Hematopoietic multipotent progenitor cell treated with erythropoietin and hydrocortisone succinate and interleukin-3 and kit ligand, for 4 days (in vitro differentiated cells): ENCODE measurements at regions not wholly inside any gene's neighbourhood (a gene's known extent, or its start where the extent isn't known, plus 50 kb on each side); places are given as distances from the start of the nearest gene placed in this dataset.

ENCODE experiments used
- DNase-seq: peaks from one replicate; pipeline ENCODE4 v3.0.0-alpha.2; 2015

- no peak for DNase-seq
These were observed 58.3 kb downstream of the TRIML1 start for GRCh38 chr4:188197566-188197965.

DNA sequence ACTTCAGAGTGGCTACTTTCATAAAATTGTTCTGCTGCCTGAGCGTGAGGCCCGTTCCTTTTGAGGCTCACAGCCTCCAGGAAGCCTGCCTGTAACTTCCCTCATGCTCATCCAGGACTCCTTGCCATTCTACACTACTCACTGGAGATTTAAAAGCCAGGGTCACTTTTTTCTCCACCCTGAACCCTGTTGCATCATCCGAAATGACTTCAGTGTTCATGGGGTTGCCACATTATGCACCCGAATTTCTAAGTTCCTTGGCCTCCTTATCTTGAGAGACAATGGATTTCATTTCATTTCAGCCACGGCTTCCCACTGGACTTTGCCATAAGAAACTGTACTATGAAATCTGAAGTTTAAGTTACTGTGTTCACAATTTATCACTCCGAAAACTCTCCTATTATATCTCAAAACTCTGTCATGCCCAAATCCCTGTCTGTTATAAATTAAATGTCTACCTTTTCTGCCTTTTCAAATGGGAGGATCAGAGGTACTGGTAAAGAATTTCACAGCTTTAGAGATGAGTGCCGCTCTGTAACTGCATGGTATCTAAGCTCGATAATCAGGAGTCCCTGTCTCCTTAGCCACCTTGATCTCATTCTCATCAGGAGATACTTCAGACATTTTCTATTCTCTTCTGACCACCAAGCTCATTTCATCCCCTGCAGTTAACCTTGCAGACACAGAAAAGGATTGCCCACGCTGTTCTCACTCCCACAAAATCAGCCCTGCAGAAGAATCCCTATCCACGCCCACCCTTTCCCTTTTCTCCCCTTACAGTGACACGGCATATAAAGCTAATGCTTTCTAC lies 59.9 kb downstream of the TRIML1 start:
- DNase-seq = no peak

DNA sequence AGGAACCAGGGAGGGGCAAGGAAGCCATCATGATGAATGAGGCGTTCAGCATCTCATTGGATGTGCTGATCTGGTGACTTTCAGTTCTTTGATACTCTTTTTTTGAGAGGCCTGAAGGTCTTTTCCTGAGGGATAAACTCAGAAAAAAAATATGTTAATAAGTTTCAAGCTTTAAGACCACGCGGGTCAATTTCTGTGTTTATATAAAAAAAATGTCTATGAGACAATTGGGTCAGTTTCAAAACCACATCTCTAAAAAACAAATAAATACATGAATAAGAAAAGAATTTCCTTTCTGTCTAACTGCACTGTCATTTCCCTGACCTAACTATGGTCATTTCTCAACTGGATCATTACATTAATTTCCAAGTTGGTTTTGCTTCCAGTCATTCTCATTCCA lies 62.6 kb downstream of the TRIML1 start:
- no peak for DNase-seq

GRCh38 chr4:188206783-188207182 lies 67.5 kb downstream of the TRIML1 start:
- no peak for DNase-seq

GRCh38 chr4:188214861-188215260 lies 75.6 kb downstream of the TRIML1 start:
- DNase-seq = no peak

- DNase-seq = no peak
These were observed 79.2 kb downstream of the TRIML1 start for GRCh38 chr4:188218392-188218791.

DNA sequence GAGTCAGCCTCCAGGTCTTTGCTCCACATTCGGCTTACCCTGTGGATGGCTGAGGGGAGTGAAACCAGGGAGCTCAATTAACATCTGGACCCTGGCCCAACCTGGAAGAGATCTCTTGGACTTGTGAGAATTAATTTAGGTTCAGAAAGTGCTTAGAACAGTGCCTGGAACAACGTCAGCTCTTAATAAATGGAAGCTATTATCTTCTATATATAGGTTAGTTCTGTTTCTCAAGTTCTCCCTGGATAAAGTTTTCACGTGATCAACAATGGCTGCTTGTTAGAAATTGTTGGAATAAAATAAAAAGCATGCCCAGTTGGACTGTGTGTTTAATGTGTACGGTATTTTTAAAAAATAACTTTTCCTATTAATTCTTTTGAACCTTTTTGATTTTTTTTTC lies 80.8 kb downstream of the TRIML1 start:
- DNase-seq = no peak

GRCh38 chr4:188221090-188221489 lies 81.8 kb downstream of the TRIML1 start:
- DNase-seq = no peak

GRCh38 chr4:188228279-188228678 lies 89.0 kb downstream of the TRIML1 start:
- DNase-seq = no peak

GRCh38 chr4:188232428-188232827 lies 93.2 kb downstream of the TRIML1 start:
- DNase-seq = no peak

DNA sequence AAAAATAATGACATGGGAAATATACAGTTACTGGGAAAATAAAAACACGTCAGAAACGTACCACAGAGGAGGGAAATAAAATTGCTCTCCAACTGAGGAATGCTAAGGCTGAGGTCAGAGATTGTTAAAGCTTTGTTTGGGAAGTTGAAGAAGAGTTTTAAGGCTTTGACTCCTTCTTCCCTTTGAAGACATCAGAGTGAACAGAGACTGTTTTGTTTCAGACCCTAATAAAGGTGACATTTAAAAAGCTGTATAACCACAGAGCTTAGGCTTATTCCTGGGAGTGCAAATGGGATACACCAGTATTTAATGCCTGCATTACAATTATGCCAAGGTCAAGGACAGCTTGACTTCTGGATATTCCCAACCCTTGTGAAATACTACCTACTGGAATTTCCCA lies 102.8 kb downstream of the TRIML1 start:
- no peak for DNase-seq

GRCh38 chr4:188245651-188246050 lies 106.4 kb downstream of the TRIML1 start:
- DNase-seq = no peak

DNA sequence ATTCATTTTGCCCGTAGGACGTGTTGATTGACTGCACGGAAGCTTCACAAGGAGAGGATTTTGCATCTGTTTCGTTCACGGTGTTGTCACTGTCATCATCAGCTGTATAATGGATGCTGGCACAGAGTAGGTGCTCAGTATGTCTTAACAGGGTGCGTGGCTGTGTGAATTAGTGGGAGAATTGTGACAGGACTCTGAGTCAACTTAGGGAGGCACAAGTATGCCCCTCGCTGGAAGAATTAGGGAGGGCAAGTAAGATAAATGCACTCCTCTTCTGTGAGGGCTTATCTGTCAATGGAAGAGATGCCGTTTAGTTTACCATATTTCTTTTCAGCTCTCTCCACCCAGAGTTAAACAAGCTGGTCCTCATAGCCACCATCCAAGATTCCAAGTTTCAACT lies 107.2 kb downstream of the TRIML1 start:
- DNase-seq = no peak

DNA sequence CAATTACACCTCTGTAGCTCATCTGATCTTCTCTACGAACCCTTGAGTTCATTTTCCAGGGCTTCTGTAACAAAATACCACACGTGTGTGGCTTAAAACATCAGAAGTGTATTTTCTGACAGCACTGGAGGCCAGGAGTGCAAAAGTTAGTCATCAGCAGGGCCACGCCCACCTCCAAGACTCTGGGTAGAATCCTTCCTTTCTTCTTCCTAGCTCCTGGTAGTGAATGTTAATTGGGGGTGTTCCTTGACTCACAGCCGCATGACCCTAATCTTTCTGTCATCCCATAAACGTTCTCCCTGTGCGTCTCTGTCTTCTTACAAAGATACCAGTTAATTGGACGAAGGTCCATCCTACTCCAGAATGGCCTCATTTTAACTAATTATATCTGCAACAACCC lies 115.0 kb downstream of the TRIML1 start:
- no peak for DNase-seq

GRCh38 chr4:188262464-188262863 lies 123.2 kb downstream of the TRIML1 start:
- no peak for DNase-seq

DNA sequence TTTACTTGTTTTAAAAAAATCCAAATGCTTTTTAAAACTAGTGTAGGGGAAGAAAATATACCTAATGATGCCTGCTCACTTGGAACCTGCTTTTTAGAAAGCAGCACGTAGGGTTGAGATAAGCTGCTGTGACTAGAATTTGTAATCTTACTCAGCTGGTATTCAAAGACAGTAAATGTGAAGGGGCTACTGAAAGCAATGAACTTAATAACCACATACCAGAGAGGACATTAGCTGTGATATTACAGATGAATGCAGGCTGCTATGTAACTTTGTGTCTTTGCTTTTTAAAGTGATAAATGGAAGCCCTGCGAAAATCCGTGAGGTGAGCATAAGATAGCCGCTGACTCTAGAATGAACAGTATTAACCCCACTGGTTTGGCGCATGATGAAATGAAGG lies 124.1 kb downstream of the TRIML1 start:
- no peak for DNase-seq

- DNase-seq = no peak
These were observed 127.1 kb downstream of the TRIML1 start for GRCh38 chr4:188266386-188266785.

GRCh38 chr4:188268131-188268908 lies 129.1 kb downstream of the TRIML1 start:
- DNase-seq = no peak

DNA sequence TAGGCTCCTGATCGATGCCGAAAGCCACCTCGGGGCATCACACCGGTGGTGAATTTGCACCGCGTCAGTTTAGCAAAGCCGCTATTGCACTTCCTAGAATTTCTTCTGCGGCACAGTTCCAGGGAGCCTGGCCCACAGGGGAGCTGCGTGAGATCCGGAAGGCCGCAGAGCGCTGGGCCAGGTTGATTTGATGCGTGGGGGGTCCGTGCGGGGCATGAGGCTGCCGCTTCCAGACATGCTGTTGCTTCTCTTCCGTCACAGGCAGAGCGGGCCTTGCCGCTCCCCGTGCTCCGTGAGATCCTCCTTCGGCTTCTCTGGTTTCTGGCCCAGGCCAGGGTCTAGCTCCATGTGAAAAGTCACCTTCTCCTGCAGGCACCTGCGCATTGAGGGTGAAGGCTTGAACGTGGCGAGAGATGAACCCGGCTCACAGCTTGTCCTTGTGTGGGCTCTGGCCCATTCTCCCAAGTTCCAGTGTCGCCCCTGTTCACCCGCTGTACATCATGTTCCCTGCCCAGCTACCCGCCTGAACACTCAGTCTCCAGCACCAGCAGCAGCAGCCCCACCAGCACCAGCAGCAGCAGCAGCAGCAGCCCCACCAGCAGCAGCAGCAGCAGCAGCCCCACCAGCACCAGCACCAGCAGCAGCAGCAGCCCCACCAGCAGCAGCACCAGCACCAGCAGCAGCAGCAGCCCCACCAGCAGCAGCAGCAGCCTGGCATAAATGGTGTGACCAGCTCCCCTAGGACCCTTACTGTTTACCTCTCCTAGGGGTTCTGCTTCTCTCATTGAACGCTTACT lies 131.2 kb downstream of the TRIML1 start:
- no peak for DNase-seq

DNA sequence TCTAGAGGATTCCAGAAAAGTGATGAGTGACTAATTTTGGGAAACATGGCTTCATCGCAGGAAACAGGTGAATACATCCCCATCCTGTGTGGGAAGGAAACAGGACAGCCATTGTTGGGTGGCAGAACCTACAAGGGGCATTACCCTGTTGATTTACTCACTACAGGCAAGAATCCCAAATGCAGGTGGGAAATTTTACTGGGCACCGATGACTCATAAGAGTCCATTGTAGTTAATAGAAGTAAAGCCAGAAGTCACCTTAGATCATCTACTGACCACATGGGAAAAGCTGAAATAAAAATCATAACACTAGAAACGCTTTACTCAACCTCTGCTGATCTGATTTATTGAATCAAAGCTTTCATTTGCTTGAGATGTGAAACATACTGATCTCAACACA lies 136.4 kb downstream of the TRIML1 start:
- DNase-seq = no peak

- DNase-seq = no peak
These were observed 139.9 kb downstream of the TRIML1 start for GRCh38 chr4:188279184-188279583.

DNA sequence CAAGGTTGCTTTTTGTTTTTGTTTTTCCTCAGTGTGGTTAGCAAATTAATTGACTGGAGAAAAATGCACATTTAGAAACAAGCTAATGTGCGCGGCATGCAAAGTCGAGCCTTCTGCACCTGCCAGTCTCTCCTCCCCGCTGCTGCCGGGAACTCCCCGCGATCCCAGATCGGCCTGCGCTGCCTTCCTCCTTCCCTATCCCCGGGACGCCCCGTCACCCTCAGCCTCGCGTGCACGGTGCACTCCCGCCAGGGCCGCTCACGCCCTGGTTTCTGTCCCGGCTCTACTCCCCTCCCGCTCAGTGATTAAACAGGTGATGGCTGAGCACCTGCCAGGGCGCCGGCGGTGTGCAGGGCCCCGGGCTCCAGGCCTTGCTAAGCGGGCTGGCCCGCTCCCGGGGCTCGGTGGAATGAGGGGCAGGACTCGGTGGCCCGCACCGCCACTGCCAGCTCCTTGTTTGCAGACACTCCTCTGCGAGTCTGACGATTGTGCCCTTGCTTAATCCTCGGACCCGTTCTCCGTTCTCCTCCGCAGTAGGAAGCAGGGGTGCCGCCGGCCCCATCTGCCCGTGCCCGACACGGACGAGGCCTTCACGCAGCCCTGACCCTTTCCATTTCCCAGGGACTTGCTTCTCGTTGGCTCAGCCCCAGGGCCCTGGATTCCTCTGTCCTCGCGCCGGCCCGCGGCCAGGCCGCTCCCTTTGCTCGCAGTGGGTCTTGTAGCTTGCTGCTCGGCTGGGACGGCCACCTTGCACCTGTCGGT lies 143.4 kb downstream of the TRIML1 start:
- no peak for DNase-seq
